ENCODE measurements at regions not wholly inside any gene's neighbourhood (a gene's known extent, or its start where the extent isn't known, plus 50 kb on each side); places are given as distances from the start of the nearest gene placed in this dataset.
"Not testable (repeated sequence)": the region's sequence is repeated elsewhere in the genome, so short reads cannot be mapped to it uniquely, and the experiment has no call there.

DNA sequence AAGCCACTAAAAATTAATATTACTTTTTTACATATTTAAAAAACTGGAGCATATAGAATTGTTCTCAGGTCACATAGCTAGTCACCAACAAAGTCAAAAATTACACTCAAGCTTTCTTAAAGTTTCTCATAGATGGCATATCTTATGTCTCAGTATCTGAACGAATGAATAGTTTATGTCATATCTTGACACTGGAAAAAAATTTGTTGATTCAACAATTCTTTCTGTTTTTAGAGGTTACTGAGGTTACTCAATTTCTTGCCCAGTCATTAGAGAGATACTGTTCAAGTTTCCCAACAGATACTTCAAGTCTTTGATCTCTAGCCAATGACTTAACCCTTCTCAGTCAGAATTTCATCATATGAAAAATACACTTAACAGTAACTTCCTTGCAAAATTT, 113.1 kb upstream of the XIRP2 start:
- Histone ChIP-seq H3K36me3 (ENCODE audit: control insufficient read depth, insufficient read depth, low read length) (no peaks in the 10 kb centered on the region), H3K4me3 (ENCODE audit: low read length) (no peak overlapping the region), H3K27me3 (ENCODE audit: control insufficient read depth, insufficient read depth, low read length) (no peaks in the 10 kb centered on the region), H3K9me3 (ENCODE audit: control insufficient read depth, low read depth, low read length) (no peaks in the 10 kb centered on the region), H3K4me1 (ENCODE audit: control insufficient read depth, insufficient read depth, low read length) (no peaks in the 10 kb centered on the region), H3K27ac (ENCODE audit: low read length) (no peak overlapping the region)
- no CpG with 5 or more reads among the region's 1 CpG for WGBS (ENCODE audit: insufficient coverage, low lambda C conversion rate)
- DNase-seq: no peak

DNA sequence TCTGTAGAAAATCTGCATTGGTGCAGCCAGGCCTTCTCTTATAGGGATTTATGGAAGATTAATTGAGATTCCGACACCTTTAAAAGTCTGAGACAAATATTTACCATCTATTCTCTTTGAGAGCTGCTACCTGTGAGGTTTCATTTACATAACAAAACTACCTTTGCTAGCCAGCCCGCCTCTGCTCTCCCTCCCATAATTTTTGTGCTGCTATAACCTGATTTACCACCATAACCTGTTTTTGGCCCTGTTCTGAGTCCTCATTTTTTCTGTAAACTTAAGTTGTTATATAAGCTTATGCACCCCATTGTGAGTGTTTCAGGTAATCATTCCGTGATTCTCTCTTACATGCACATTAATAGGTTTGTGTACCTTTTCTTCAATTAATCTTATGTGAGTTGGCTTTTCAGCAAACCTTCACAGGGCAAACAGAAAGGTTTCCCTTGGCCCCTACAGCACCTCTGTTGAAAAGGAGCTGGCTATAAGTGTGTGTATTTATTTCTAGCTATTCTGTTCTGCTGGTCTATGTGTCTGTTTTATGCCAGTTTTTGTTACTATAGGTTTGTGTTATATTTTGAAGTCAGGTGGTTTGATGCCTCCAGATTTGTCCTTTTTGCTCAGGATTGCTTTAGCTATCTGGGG, 114.9 kb upstream of the XIRP2 start:
- H3K4me3 ChIP-seq (ENCODE audit: low read length): no peak overlapping the region
- H3K36me3 ChIP-seq (ENCODE audit: control insufficient read depth, insufficient read depth, low read length): no peaks in the 10 kb centered on the region
- no peaks in the 10 kb centered on the region for H3K27me3 ChIP-seq (ENCODE audit: control insufficient read depth, insufficient read depth, low read length)
- 80% methylated on average over 1 of the region's 3 CpGs for WGBS (ENCODE audit: insufficient coverage, low lambda C conversion rate)
- no peaks in the 10 kb centered on the region for H3K9me3 ChIP-seq (ENCODE audit: control insufficient read depth, low read depth, low read length)
- DNase-seq: no peak
- H3K27ac ChIP-seq (ENCODE audit: low read length): no peak overlapping the region
- no peaks in the 10 kb centered on the region for H3K4me1 ChIP-seq (ENCODE audit: control insufficient read depth, insufficient read depth, low read length)

DNA sequence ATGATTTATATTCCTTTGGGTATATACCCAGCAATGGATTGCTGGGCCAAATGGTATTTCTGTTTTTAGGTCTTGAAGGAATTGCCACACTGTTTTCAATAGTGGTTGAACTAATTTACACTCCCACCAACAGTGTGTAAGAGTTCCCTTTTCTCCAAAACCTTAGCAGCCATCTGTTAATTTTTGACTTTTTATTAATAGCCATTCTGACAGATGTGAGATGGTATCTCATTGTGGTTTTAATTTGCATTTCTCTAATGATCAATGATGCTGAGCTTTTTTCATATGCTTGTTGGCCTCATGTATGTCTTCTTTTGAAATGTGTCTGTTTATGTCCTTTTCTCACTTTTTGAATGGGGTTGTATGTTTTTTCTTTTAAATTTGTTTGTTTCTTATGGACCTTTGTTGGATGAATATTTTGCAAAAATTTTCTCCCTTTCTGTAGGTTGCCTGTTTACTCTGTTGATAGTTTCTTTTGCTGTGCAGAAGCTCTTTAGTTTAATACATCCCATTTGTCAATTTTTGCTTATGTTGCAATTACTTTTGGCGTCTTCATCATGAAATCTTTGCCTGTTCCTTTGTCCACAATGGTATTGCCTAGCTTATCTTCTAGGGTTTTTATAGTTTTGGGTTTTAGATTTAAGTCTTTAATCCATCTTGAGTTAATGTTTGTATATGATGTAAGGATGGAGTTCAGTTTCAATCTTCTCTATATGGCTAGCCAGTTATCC, 119.7 kb upstream of the XIRP2 start:
- DNase-seq: no peak
- H3K27ac ChIP-seq (ENCODE audit: low read length): no peak overlapping the region
- H3K4me1 ChIP-seq (ENCODE audit: control insufficient read depth, insufficient read depth, low read length): no peaks in the 10 kb centered on the region
- no peaks in the 10 kb centered on the region for H3K36me3 ChIP-seq (ENCODE audit: control insufficient read depth, insufficient read depth, low read length)
- no peaks in the 10 kb centered on the region for H3K27me3 ChIP-seq (ENCODE audit: control insufficient read depth, insufficient read depth, low read length)
- WGBS (ENCODE audit: insufficient coverage, low lambda C conversion rate): 100% methylated on average over 1 of the region's 1 CpG
- H3K9me3 ChIP-seq (ENCODE audit: control insufficient read depth, low read depth, low read length): no peaks in the 10 kb centered on the region
- no peak overlapping the region for H3K4me3 ChIP-seq (ENCODE audit: low read length)

DNA sequence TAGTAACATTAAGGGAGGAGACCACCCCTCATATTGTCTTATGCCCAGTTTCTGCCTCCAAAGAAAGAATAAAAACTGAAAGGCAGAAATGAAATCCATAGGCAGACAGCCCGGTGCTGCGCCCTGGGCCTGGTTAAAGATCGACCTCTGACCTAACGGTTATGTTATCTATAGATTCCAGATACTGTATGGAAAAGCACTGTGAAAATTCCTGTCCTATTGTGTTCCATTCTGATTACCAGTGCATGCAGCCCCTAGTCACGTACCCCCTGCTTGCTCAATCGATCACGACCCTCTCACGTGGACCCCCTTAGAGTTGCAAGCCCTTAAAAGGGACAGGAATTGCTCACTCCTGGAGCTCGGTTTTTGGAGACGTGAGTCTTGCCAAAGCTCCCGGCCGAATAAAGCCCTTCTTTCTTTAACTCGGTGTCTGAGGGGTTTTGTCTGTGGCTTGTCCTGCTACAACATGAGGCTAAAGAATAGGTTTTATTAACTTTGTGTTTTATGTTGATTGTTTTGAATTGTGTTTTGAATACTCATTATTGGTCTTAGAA, 121.4 kb upstream of the XIRP2 start:
- H3K4me3 ChIP-seq (ENCODE audit: low read length); H3K36me3 ChIP-seq (ENCODE audit: control insufficient read depth, insufficient read depth, low read length); DNase-seq; H3K9me3 ChIP-seq (ENCODE audit: control insufficient read depth, low read depth, low read length); H3K4me1 ChIP-seq (ENCODE audit: control insufficient read depth, insufficient read depth, low read length); H3K27ac ChIP-seq (ENCODE audit: low read length); H3K27me3 ChIP-seq (ENCODE audit: control insufficient read depth, insufficient read depth, low read length): not testable (repeated sequence)
- WGBS (ENCODE audit: insufficient coverage, low lambda C conversion rate): no CpG with 5 or more reads among the region's 13 CpGs

DNA sequence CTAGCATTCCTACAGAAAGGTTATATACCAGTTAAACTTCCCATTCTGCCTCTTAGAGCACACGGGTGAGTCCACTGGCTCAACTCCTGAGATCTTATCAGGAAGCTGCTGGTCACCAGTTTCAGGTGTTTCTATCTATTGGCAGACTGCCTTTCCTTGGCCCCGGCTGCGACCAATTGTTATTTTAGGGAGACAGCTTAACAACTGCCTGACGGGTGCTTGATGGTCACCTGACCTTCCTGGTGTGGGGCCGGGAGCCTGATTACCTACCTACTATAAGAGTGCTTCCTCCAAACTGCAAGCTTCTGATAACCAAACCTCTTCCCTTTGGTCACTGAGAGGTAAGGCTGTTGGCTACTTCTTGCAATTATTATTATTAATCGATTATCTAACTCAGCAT, 122.1 kb upstream of the XIRP2 start:
- H3K4me1 ChIP-seq (ENCODE audit: control insufficient read depth, insufficient read depth, low read length): no peaks in the 10 kb centered on the region
- H3K27ac ChIP-seq (ENCODE audit: low read length): no peak overlapping the region
- H3K9me3 ChIP-seq (ENCODE audit: control insufficient read depth, low read depth, low read length): no peaks in the 10 kb centered on the region
- WGBS (ENCODE audit: insufficient coverage, low lambda C conversion rate): 80% methylated on average over 2 of the region's 6 CpGs
- H3K36me3 ChIP-seq (ENCODE audit: control insufficient read depth, insufficient read depth, low read length): no peaks in the 10 kb centered on the region
- no peaks in the 10 kb centered on the region for H3K27me3 ChIP-seq (ENCODE audit: control insufficient read depth, insufficient read depth, low read length)
- no peak overlapping the region for H3K4me3 ChIP-seq (ENCODE audit: low read length)
- DNase-seq: no peak

DNA sequence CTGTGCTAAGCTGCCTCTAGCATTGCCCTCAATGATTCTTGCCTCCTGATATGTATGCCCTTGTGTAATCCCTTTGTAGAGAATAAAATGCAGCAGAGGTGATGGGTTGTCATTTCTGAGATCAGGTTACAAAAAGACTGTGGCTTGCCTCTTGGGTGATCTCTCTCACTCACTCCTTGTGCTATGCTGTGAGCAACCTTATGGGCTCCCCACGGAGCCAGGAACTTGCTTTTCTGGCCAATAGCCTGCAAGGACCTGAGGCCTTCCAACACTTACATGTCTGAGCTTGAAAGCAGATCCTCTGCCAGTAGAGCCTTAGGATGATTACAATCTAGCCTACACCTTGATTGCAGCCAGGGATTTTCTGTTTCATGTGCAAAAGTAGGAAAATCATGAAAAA, 123.1 kb upstream of the XIRP2 start:
- WGBS (ENCODE audit: insufficient coverage, low lambda C conversion rate): no CpG with 5 or more reads among the region's 1 CpG
- Histone ChIP-seq H3K27me3 (ENCODE audit: control insufficient read depth, insufficient read depth, low read length) (no peaks in the 10 kb centered on the region), H3K4me1 (ENCODE audit: control insufficient read depth, insufficient read depth, low read length) (no peaks in the 10 kb centered on the region), H3K9me3 (ENCODE audit: control insufficient read depth, low read depth, low read length) (no peaks in the 10 kb centered on the region), H3K36me3 (ENCODE audit: control insufficient read depth, insufficient read depth, low read length) (no peaks in the 10 kb centered on the region), H3K4me3 (ENCODE audit: low read length) (no peak overlapping the region), H3K27ac (ENCODE audit: low read length) (no peak overlapping the region)
- no peak for DNase-seq

DNA sequence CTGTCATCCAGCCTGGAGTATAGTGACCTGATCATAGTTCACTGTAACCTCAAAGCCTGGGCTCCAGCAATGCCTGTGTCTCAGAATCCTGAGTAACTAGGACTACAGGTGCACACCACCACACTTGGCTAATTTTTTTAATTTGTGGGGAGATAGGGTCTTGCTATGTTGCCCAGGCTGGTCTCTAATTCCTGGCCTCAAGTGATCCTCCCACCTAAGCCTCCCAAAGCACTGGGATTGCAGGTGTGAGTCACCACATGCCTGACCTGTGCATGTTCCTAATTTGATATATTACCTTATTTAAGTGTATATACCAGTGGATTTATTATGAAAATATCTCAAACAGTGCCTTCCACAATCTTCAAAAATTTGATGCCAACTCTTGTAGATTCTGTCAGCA, 123.6 kb upstream of the XIRP2 start:
- Histone ChIP-seq H3K36me3 (ENCODE audit: control insufficient read depth, insufficient read depth, low read length) (no peaks in the 10 kb centered on the region), H3K27ac (ENCODE audit: low read length) (no peak overlapping the region), H3K27me3 (ENCODE audit: control insufficient read depth, insufficient read depth, low read length) (no peaks in the 10 kb centered on the region), H3K4me1 (ENCODE audit: control insufficient read depth, insufficient read depth, low read length) (no peaks in the 10 kb centered on the region), H3K9me3 (ENCODE audit: control insufficient read depth, low read depth, low read length) (no peaks in the 10 kb centered on the region), H3K4me3 (ENCODE audit: low read length) (no peak overlapping the region)
- no peak for DNase-seq

DNA sequence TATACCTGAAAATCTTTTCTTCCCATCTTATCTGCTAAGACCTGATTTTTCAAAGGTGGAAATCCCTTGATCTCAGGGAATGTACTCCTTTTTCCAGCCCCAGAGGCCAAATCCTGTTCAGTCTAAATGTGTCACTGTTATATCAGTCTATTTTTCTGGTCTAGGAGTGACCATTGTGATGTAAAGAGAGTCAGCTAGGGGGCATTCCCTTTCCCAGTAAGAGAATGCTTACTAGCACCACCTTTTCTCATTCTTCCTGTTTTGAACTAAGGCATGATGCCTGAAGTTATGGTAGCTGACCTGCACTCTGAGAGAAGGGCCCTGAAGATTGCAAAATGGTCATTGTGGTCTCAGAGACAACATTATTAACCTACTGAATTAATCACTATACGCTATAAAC, 124.1 kb upstream of the XIRP2 start:
- WGBS (ENCODE audit: insufficient coverage, low lambda C conversion rate): no CpG with 5 or more reads among the region's 1 CpG

DNA sequence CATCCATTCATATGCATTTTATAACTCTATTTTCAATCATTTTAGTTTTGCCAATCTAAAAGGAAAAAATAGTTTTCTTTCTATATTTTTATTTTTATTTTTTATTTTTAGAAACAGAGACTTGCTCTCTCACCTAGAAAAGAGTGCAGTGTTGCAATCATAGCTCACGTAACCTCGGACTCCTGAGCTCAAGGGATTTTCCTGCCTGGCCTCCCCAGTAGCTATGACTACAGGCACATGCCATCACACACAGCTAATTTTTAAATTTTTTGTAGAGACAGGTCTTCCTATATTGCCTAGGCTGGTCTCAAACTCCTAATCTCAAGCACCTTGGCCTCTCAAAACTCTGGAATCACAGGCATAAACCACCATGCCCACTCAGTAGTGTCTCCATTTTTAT, 125.5 kb upstream of the XIRP2 start:
- DNase-seq: no peak
- WGBS (ENCODE audit: insufficient coverage, low lambda C conversion rate): no CpG with 5 or more reads among the region's 2 CpGs

More for the DNA sequence above, 124.1 kb upstream of the XIRP2 start:
- DNase-seq: no peak
- no peak overlapping the region for H3K4me3 ChIP-seq (ENCODE audit: low read length)
- no peaks in the 10 kb centered on the region for H3K9me3 ChIP-seq (ENCODE audit: control insufficient read depth, low read depth, low read length)
- H3K36me3 ChIP-seq (ENCODE audit: control insufficient read depth, insufficient read depth, low read length): no peaks in the 10 kb centered on the region
- H3K27ac ChIP-seq (ENCODE audit: low read length): no peak overlapping the region
- H3K4me1 ChIP-seq (ENCODE audit: control insufficient read depth, insufficient read depth, low read length): no peaks in the 10 kb centered on the region
- H3K27me3 ChIP-seq (ENCODE audit: control insufficient read depth, insufficient read depth, low read length): no peaks in the 10 kb centered on the region

DNA sequence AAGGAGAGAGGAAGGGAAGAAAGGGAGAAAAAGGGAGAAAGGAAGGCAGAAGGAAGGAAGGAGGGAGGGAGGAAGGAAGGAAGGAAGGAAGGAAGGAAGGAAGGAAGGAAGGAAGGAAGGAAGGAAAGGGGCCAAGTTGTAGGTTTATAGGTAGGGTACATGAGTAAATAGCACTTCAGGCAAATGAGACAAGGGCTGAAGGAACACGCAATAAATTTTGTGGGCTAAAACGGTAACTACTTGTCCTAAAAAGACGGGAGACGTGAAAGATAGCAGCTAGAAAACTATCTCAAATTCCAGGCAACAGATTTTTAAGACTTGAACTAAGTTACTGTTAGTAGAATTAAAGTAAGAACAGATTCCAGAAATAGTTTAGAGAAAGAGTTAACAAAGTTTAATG, 129.3 kb upstream of the XIRP2 start:
- no peaks in the 10 kb centered on the region for H3K4me1 ChIP-seq (ENCODE audit: control insufficient read depth, insufficient read depth, low read length)
- H3K4me3 ChIP-seq (ENCODE audit: low read length): no peak overlapping the region
- H3K27me3 ChIP-seq (ENCODE audit: control insufficient read depth, insufficient read depth, low read length): no peaks in the 10 kb centered on the region
- no peak for DNase-seq
- H3K9me3 ChIP-seq (ENCODE audit: control insufficient read depth, low read depth, low read length): no peaks in the 10 kb centered on the region
- H3K36me3 ChIP-seq (ENCODE audit: control insufficient read depth, insufficient read depth, low read length): no peaks in the 10 kb centered on the region
- no peak overlapping the region for H3K27ac ChIP-seq (ENCODE audit: low read length)
- 100% methylated on average over 2 of the region's 4 CpGs for WGBS (ENCODE audit: insufficient coverage, low lambda C conversion rate)

More for the DNA sequence above, 125.5 kb upstream of the XIRP2 start:
- H3K4me1 ChIP-seq (ENCODE audit: control insufficient read depth, insufficient read depth, low read length): no peaks in the 10 kb centered on the region
- H3K27me3 ChIP-seq (ENCODE audit: control insufficient read depth, insufficient read depth, low read length): no peaks in the 10 kb centered on the region
- H3K9me3 ChIP-seq (ENCODE audit: control insufficient read depth, low read depth, low read length): no peaks in the 10 kb centered on the region
- H3K36me3 ChIP-seq (ENCODE audit: control insufficient read depth, insufficient read depth, low read length): no peaks in the 10 kb centered on the region
- H3K4me3 ChIP-seq (ENCODE audit: low read length): no peak overlapping the region
- no peak overlapping the region for H3K27ac ChIP-seq (ENCODE audit: low read length)

DNA sequence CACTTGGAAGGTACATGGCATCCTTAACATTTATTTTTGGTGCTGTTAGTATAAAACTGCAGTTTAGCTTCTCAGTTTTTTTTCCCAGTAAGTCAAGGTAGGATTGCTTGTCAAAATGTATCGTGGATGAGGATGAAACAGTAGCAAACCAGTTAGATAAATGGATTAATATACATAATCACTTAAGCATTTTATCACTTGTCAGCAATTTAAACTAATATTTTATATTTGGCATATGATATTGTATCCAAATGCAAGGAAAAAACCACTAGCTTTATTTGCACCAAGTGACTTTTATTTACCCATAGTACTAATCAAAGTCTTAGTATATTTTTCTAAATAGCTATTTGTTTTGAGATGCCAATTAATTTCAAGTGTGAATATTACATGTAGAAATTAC, 137.7 kb upstream of the XIRP2 start:
- no peak overlapping the region for H3K27ac ChIP-seq (ENCODE audit: low read length)
- H3K9me3 ChIP-seq (ENCODE audit: control insufficient read depth, low read depth, low read length): no peaks in the 10 kb centered on the region
- no peak for DNase-seq
- no CpG with 5 or more reads among the region's 1 CpG for WGBS (ENCODE audit: insufficient coverage, low lambda C conversion rate)
- no peaks in the 10 kb centered on the region for H3K36me3 ChIP-seq (ENCODE audit: control insufficient read depth, insufficient read depth, low read length)
- no peak overlapping the region for H3K4me3 ChIP-seq (ENCODE audit: low read length)
- no peaks in the 10 kb centered on the region for H3K4me1 ChIP-seq (ENCODE audit: control insufficient read depth, insufficient read depth, low read length)
- H3K27me3 ChIP-seq (ENCODE audit: control insufficient read depth, insufficient read depth, low read length): no peaks in the 10 kb centered on the region

All from large intestine (tissue), 3 donors.